ENCODE measurements at regions not wholly inside any gene's neighbourhood (a gene's known extent, or its start where the extent isn't known, plus 50 kb on each side); places are given as distances from the start of the nearest gene placed in this dataset.

GRCh38 chr3:177783338-177783737 is 586.1 kb upstream of the TBL1XR1 start:
- TF ChIP-seq EP300 (IDR thresholded peaks at IDR 0.05) (no peak), POLR2A (IDR thresholded peaks at IDR 0.05) (no peak)
- TF ChIP-seq, protein P1, sequence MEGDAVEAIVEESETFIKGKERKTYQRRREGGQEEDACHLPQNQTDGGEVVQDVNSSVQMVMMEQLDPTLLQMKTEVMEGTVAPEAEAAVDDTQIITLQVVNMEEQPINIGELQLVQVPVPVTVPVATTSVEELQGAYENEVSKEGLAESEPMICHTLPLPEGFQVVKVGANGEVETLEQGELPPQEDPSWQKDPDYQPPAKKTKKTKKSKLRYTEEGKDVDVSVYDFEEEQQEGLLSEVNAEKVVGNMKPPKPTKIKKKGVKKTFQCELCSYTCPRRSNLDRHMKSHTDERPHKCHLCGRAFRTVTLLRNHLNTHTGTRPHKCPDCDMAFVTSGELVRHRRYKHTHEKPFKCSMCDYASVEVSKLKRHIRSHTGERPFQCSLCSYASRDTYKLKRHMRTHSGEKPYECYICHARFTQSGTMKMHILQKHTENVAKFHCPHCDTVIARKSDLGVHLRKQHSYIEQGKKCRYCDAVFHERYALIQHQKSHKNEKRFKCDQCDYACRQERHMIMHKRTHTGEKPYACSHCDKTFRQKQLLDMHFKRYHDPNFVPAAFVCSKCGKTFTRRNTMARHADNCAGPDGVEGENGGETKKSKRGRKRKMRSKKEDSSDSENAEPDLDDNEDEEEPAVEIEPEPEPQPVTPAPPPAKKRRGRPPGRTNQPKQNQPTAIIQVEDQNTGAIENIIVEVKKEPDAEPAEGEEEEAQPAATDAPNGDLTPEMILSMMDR (IDR thresholded peaks at IDR 0.05) = no peak
- Histone ChIP-seq H3K27ac (no peak overlapping the region), H3K4me3 (no peak overlapping the region), H3K27me3 (no peaks in the 10 kb centered on the region), H3K4me1 (ENCODE audit: insufficient read depth) (peaks cover 11% of the 10 kb centered on the region), H3K36me3 (no peaks in the 10 kb centered on the region), H3K9me3 (no peaks in the 10 kb centered on the region)
- 95 to 97% (median 96%) methylated on average over 2 of the region's 2 CpGs for WGBS, 3 donors
- DNase-seq = no peak
- intact Hi-C loops (cut with DNase I) = no loop called here

GRCh38 chr3:177783767-177784166 is 586.5 kb upstream of the TBL1XR1 start:
- intact Hi-C loops (cut with DNase I) = no loop called here
- peaks cover 11% of the 10 kb centered on the region for H3K4me1 ChIP-seq (ENCODE audit: insufficient read depth)
- H3K27ac ChIP-seq = no peak overlapping the region
- no peak for DNase-seq
- H3K9me3 ChIP-seq = no peaks in the 10 kb centered on the region
- TF ChIP-seq POLR2A (IDR thresholded peaks at IDR 0.05) = no peak
- no peak for TF ChIP-seq EP300 (IDR thresholded peaks at IDR 0.05)
- TF ChIP-seq, protein P1 (IDR thresholded peaks at IDR 0.05) = no peak
- no peaks in the 10 kb centered on the region for H3K36me3 ChIP-seq
- WGBS, 3 donors = 90 to 96% (median 95%) methylated on average over 5 of the region's 5 CpGs
- H3K27me3 ChIP-seq = no peaks in the 10 kb centered on the region
- H3K4me3 ChIP-seq = no peak overlapping the region

GRCh38 chr3:177787279-177788041 is 590.2 kb upstream of the TBL1XR1 start:
- WGBS, 3 donors = 77 to 95% (median 93%) methylated on average over 5 of the region's 5 CpGs
- Histone ChIP-seq H3K27ac (no peak overlapping the region), H3K36me3 (no peaks in the 10 kb centered on the region), H3K4me3 (no peak overlapping the region), H3K4me1 (ENCODE audit: insufficient read depth) (no peaks in the 10 kb centered on the region), H3K27me3 (no peaks in the 10 kb centered on the region), H3K9me3 (no peaks in the 10 kb centered on the region)
- intact Hi-C loops (cut with DNase I) = no loop called here
- DNase-seq = no peak
- TF ChIP-seq, protein P1 (IDR thresholded peaks at IDR 0.05) = no peak
- no peak for TF ChIP-seq EP300 (IDR thresholded peaks at IDR 0.05)
- no peak for TF ChIP-seq POLR2A (IDR thresholded peaks at IDR 0.05)

GRCh38 chr3:177789500-177789899 is 592.2 kb upstream of the TBL1XR1 start:
- Histone ChIP-seq H3K27me3 (no peaks in the 10 kb centered on the region), H3K9me3 (no peaks in the 10 kb centered on the region), H3K27ac (no peak overlapping the region), H3K36me3 (no peaks in the 10 kb centered on the region), H3K4me1 (ENCODE audit: insufficient read depth) (no peaks in the 10 kb centered on the region), H3K4me3 (no peak overlapping the region)
- TF ChIP-seq, protein P1 (IDR thresholded peaks at IDR 0.05) = no peak
- no peak for TF ChIP-seq POLR2A (IDR thresholded peaks at IDR 0.05)
- no peak for TF ChIP-seq EP300 (IDR thresholded peaks at IDR 0.05)
- WGBS, 3 donors = 89 to 95% (median 89%) methylated on average over 2 of the region's 2 CpGs
- no peak for DNase-seq
- intact Hi-C loops (cut with DNase I) = no loop called here

Measured in ovary (tissue), 7 donors.